ENCODE measurements at regions not wholly inside any gene's neighbourhood (a gene's known extent, or its start where the extent isn't known, plus 50 kb on each side); places are given as distances from the start of the nearest gene placed in this dataset.
"Not testable (repeated sequence)": the region's sequence is repeated elsewhere in the genome, so short reads cannot be mapped to it uniquely, and the experiment has no call there.

- TF ChIP-seq ZNF512 (CRISPR knock-in tag; IDR thresholded peaks at IDR 0.05; ENCODE audit: borderline replicate concordance), result no peak
Observed at GRCh38 chr12:47473091-47473490, 232.7 kb downstream of the RPAP3 start (continued).

- H3K4me1 Mint-ChIP-seq; CTCF ChIA-PET; H3K36me3 Mint-ChIP-seq; H3K27ac Mint-ChIP-seq; ATAC-seq; H3K27me3 Mint-ChIP-seq (ENCODE audit: low read depth); H3K4me3 Mint-ChIP-seq; POLR2A ChIA-PET; DNase-seq (ENCODE audit: low spot score): not testable (repeated sequence)
- peaks cover 56% of the 10 kb centered on the region for H3K9me3 Mint-ChIP-seq
Observed at GRCh38 chr12:47470349-47470748, 235.5 kb downstream of the RPAP3 start.

GRCh38 chr12:47463918-47464317, 241.9 kb downstream of the RPAP3 start:
- H3K27ac Mint-ChIP-seq; H3K4me1 Mint-ChIP-seq; H3K27me3 Mint-ChIP-seq (ENCODE audit: low read depth); CTCF ChIA-PET; DNase-seq (ENCODE audit: low spot score); H3K4me3 Mint-ChIP-seq; POLR2A ChIA-PET; ATAC-seq: not testable (repeated sequence)
- peaks cover 83% of the 10 kb centered on the region for H3K9me3 Mint-ChIP-seq
- peaks cover 20% of the 10 kb centered on the region for H3K36me3 Mint-ChIP-seq

GRCh38 chr12:47458279-47458678, 247.6 kb downstream of the RPAP3 start:
- no peak overlapping the region for H3K4me3 Mint-ChIP-seq
- peaks cover 29% of the 10 kb centered on the region for H3K27me3 Mint-ChIP-seq (ENCODE audit: low read depth)
- H3K4me1 Mint-ChIP-seq, result no peaks in the 10 kb centered on the region
- ChIA-PET CTCF (no interaction called here), POLR2A (no interaction called here)
- TF ChIP-seq NFYB (CRISPR knock-in tag; conservative IDR thresholded peaks at IDR 0.05; ENCODE audit: low read depth), result no peak
- no peak for TF ChIP-seq ZNF232 (CRISPR knock-in tag; IDR thresholded peaks at IDR 0.05)
- TF ChIP-seq RORB (CRISPR knock-in tag; IDR thresholded peaks at IDR 0.05), result no peak
- TF ChIP-seq AFF4 (CRISPR knock-in tag; IDR thresholded peaks at IDR 0.05; ENCODE audit: borderline replicate concordance), result no peak
- TF ChIP-seq SMAD3 (CRISPR knock-in tag; IDR thresholded peaks at IDR 0.05; ENCODE audit: borderline replicate concordance), result no peak
- TF ChIP-seq ATF2 (CRISPR knock-in tag; IDR thresholded peaks at IDR 0.05; ENCODE audit: borderline replicate concordance, low read depth), result no peak
- TF ChIP-seq GABPB1 (CRISPR knock-in tag; IDR thresholded peaks at IDR 0.05), result no peak
- no peak for TF ChIP-seq ATF3 (CRISPR knock-in tag; conservative IDR thresholded peaks at IDR 0.05)
- no peak for TF ChIP-seq NR3C1 (CRISPR knock-in tag; conservative IDR thresholded peaks at IDR 0.05; ENCODE audit: low read depth)
- TF ChIP-seq ESRRA (CRISPR knock-in tag; IDR thresholded peaks at IDR 0.05; ENCODE audit: borderline replicate concordance), result no peak
- TF ChIP-seq RELA (CRISPR knock-in tag; IDR thresholded peaks at IDR 0.05; ENCODE audit: borderline replicate concordance), result no peak
- no peak for TF ChIP-seq AR (CRISPR knock-in tag; IDR thresholded peaks at IDR 0.05)
- ATAC-seq (no peak), DNase-seq (ENCODE audit: low spot score) (no peak)
- peaks cover 74% of the 10 kb centered on the region for H3K9me3 Mint-ChIP-seq
- peaks cover 25% of the 10 kb centered on the region for H3K36me3 Mint-ChIP-seq
- H3K27ac Mint-ChIP-seq, result no peak overlapping the region

All from WTC11 (cell line).